Putamen (tissue), 1 donor: ENCODE measurements at regions not wholly inside any gene's neighbourhood (a gene's known extent, or its start where the extent isn't known, plus 50 kb on each side); places are given as distances from the start of the nearest gene placed in this dataset.
"Not testable (repeated sequence)": the region's sequence is repeated elsewhere in the genome, so short reads cannot be mapped to it uniquely, and the experiment has no call there.

Experiments
- DNase-seq: peaks from one replicate; pipeline ENCODE4 v3.0.0-alpha.2; 2016; ENCODE audit warnings: low spot score

DNA sequence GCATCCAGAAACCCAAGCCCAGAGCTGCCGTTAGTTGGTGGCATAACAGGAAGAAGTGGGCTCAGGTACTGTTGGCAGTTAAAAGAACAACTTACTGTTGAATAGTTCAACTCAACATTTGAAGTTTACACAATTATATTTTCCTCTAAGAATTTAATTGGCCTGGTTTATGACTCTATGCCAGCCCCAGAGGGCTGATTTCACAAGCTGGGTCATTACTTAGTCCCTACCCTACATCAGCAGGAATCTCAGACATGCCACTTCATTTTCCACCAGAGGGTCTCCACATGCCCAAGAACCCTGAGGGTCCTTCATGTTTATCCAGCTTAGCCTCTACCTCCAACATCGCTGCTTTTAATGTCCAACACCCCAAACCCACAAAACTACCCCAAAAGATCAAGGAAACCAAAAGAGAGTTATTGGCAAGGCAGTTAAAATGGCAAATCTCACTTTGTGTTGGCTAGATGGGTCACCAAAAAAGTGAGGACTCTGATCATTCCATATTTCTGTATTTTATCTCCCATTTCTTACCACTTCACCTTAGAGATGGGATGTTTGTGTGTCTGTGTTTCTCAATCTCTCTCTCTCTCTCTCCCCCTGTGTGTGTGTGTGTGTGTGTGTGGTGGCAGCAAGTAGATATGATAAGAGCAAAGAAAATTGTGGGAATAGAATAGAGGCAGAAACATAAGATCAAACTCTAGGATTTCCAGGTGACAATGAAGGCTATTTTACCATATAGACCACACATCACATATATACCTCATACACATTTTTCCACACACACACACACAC lies 112.5 kb upstream of the TBX18 start:
- no peak for DNase-seq

DNA sequence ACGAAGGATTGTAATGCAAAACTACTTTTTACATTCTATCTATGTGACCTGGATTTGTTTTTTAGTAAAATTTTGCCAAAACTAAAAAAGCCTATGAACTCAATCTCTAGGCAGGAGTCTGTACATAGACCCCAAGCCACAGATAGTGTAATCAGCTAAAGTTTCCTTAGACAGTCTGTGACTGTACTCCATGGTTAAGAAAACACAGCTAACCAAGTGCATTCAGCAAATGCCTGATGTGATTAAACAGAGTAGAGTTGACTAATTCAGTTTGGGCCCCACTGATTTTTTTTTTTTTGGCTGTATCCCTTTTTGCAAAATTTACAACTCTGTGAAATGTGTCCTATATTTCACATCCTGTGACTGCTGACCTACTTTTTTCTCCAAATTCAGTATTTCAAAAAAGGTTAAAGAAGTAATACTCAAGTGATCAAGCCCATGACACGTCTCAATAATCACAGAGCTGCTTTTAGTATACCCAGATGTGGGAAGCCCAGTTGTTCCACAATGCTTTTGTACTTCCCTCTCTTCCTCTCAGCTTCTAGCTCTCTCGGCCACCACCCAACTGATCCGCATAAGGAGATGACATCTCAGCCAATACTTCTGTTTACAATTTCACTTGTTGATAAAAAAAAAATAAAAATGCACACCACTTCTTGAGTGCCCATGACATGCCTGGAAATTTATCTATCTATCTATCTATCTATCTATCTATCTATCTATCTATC lies 108.8 kb upstream of the TBX18 start:
- DNase-seq, result no peak

DNA sequence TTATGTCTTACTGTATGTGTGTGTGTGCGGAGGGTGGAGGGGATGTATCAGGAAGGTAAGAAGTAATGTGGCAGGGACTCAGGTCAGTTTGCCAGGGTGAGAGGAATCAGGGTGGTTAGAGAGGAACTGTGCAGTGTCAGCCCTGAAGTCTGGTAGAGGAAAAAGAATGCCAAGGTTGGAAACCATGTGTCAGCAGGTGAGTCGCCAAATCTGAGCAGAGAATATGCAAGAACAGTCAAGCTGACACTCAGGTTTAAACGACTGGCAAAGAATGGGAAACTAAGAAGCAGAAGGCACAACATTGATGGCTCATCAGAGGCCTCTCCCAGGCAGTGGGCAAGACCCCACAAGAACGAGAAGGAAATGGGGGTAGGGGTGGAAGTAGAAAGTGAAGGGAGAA lies 107.5 kb upstream of the TBX18 start:
- no peak for DNase-seq

DNA sequence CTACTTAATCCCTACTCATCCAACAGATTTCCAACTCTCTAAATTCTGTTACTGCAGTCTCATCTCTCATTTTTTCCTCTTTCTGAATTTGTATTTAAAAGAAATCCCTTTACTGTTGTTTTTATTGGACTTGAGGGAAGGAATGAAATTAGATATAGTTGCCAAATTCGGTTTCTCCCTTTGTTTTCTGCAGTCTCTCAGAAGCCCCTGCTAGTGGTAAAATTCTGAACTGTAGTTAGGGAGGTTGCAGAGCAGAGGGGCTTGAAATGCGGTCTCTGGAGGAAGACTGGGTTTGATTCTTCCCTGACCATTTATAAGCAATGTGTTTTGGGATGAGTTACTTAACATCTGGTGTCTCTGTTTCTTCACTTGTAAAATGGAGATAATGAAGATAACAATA lies 106.3 kb upstream of the TBX18 start:
- DNase-seq, result no peak

DNA sequence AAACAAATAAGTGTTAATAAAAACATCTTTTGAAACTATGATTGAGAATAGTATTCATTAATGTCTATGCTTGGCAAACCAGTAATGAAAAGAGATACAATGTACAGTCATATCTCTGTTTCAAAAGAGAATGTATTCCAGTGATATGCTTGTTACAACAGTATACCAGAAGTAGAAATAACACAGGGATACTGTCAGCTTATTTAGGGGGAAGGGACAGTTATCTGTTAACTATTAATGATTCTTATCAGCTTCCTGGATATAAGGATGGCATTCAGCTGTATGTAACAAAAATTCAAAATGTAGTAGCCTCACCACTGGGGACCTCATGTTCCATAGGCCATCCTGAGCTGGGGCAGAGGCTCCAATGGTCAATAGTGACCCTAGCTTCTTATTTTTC lies 103.8 kb upstream of the TBX18 start:
- DNase-seq, result no peak

DNA sequence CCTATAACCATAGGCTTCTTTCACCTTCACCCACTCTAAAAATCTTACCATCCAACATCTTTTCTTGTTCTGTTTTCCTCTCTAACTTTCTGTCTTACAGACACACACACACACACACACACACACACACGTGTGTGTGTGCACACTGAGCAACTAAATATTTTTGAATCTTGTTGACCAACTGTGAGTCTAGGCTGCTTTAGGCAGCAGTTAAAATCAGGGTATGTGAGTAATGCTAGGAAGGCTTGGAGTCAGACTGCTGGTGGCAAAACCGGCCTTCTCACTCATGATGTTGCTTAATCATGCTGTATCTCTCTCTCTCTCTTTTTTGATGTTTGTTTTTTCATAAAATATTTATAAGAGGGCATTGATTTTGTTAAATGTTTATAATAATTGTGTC lies 103.1 kb upstream of the TBX18 start:
- DNase-seq, result no peak

DNA sequence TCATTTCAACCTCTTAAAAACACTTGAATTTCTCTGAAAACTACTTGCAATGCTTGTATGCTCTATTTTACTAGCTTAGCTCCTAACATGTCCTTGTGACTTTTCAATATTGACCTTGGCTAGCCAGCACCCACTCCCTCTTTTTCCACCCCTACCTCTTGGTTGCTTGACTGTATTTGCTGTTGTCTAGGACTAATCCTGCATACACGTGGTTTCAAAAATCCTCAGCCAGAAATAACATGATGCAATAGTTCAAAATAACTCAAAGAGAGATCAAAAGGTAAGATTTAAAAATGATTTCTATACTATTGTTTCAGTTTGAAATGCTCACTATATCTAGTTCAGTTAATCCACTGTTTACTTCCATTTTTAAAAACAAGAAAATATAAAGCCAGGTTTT lies 102.3 kb upstream of the TBX18 start:
- no peak for DNase-seq

DNA sequence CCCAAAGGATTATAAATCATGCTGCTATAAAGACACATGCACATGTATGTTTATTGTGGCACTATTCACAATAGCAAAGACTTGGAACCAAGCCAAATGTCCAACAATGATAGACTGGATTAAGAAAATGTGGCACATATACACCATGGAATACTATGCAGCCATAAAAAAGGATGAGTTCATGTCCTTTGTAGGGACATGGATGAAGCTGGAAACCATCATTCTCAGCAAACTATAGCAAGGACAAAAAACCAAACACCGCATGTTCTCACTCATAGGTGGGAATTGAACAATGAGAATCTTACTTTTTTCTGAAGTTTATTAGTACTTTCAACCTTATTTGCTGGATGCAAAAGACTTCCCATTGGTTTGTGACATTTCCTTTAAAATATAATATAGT lies 101.0 kb upstream of the TBX18 start:
- not testable (repeated sequence) for DNase-seq

DNA sequence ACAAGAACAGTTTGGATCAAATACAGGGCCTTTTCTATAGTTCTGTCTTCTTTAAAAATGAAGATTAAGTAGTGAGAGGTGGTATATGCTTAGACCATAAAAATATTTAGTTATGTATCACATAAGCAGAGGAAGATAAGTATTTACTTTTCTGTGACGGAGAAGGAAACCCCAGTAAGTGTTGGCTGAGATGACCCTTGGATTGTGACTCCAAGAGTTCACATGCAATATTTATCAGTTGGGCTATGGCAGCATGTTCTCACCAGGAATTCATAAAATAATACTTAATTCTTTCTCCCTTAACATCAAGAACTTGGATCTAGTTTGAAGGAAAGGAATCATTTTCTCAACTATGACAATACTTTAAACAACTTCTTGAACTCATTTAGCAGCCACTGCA lies 98.4 kb upstream of the TBX18 start:
- DNase-seq, result no peak

DNA sequence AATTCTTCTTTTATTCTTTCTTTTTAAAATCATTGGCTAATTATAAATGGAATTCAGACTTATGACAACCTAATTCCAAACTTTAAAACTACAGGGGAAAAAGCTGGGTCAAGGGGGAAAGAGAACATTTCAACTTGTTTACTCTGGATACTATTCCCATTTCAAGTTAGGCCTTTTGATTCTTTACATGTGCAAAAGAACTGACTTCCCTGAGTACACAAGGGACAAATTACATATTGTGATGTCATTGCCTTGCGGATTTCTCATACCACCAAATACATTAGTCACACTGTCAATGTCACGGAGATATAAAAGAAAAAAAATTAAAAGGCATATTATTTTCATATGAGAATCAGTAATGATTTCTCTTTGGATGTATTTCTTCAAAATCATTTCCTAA lies 96.5 kb upstream of the TBX18 start:
- no peak for DNase-seq

DNA sequence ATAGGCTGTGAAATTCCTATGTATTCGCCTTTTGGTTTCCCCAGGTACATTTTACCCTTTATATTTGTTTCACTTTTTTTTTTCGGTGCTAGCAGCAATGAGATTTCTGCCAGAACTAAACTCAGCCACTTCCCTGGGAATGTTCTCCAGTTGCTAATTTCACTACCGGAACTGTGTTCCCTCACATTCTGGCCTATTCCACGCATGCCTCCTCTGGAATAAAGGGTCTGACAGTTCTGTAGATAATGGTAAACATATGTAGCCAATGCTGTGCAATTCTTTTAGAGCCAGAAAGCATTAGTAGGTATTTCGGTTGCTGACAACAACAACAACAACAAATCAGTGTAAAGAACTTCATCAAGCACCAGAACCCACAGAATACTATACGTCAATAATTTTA lies 96.1 kb upstream of the TBX18 start:
- DNase-seq, result no peak

DNA sequence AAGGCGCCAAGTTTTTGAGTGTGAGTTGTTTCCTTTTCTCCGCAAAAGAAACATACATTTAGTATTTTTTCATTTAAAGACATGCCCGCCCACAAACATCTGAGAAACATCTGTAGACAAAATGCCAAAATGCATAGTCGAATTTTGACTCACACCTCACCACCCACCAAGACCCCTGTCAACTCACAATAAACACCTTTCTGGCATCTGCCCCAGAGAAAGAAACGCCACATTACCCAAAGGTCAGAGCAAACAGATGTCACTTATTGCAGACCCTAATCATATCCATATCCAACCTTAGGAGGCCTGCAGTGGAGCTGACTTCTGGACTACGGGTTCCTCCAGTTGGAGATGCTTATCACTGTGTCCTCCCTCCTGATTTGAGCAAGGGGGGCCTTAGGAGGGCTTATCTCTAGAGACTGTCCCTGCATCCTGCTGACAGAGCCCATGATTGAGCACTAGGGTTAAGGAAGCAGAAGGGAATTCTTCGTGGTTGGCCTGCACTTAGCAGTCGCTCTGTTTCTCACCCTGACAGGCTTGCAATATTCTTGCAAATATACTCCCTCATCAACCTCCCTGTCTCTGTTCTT lies 90.5 kb upstream of the TBX18 start:
- no peak for DNase-seq

DNA sequence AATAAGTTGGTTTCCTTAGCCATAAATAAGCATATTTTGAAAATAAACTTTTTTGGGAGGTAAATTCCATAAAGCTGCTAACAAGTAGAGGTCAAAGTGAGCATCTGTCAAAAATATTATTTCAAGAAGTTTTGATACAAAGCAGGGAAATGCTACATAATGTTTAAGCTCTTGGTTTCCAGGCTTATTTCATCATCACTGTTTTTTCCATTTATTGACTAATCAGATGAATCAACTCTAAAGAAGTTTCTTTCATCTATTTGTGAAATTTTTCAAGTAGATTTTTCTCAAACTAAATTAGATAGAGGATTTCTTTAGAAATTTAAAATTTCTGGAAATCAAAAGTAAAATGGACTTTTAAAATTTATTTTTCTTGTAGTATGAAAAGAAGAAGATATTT lies 89.5 kb upstream of the TBX18 start:
- no peak for DNase-seq

DNA sequence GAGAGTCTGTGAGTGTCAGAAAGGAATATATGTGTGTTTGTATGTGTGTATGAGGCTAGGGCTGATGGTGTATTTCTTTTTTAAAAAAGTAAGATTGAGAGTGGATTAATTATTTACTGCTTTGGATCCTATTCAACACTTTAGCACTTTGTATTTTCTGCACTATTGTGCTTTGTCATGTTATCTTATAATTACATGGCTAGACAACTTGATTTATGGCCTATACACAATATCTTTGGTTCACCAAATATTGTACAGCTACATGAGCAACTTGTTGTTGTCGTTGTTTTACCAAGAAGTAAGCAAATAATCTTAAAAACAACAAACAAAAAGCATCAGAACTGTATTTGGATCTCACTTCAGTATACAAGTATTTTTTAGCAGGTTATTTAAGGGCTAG lies 84.6 kb upstream of the TBX18 start:
- no peak for DNase-seq

DNA sequence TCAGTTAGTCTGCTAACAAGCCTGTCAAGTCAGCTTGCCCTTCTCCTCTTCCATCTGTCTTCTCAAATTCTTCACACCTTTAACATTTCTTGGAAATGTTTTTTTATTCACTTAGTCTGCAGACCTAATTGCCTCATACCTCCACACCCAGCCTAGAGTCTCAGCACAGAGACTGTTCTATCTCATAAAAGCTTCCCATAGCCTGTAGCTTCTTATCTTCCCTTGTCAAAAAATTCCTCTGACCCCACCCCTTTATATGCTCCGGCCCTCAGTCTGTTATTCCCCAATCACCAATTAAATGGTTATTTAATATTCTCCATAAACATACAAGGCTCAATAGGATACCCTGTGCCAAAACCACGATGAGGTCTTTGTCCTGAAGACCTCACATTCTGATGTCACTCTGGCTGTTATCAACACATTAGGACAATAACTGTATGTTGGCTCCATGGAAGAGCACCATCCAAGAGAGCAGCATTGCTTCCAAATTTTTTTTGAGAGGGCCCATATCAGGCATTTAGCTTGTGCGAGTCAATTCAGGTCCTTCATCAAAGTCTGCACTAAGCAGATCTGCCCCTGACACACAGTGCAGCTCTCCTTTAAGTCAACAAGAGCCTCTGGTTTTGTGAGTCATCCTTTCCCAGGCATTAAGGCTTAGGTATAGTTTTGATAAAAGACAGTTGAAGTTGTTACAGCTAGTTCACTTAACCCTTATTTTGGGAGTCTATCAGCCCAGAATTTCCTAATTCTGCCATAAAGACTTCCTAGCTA lies 83.2 kb upstream of the TBX18 start:
- no peak for DNase-seq

DNA sequence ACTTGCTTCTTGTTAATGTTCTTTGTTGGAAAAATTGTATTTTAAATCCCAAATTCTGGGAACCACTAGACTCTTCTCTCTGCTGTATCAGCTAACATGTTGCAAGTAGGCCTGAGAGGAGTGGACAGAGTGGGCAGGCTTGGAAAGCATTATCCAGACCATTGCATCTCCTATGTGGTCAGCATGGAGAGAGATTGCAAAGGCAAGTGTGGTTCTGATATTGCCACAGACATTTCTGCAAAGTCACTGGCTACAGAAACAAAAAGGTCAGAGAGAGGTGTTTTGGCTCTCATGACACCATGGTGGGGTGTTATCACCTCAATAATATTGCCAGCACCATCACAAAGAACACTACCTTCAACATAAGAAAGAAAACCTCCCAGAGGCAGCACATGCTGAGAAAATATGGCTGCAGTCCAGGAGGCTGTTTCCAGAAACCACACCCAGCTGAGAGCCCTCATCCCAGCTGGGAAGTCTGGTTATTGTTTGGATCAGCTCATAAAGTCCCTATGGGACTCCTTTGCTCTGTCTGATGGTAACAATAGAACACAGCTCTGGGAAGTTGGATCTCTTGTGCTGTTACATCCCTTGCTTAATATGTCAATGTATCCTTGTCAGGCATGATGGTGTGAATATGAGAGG lies 78.2 kb upstream of the TBX18 start:
- no peak for DNase-seq

DNA sequence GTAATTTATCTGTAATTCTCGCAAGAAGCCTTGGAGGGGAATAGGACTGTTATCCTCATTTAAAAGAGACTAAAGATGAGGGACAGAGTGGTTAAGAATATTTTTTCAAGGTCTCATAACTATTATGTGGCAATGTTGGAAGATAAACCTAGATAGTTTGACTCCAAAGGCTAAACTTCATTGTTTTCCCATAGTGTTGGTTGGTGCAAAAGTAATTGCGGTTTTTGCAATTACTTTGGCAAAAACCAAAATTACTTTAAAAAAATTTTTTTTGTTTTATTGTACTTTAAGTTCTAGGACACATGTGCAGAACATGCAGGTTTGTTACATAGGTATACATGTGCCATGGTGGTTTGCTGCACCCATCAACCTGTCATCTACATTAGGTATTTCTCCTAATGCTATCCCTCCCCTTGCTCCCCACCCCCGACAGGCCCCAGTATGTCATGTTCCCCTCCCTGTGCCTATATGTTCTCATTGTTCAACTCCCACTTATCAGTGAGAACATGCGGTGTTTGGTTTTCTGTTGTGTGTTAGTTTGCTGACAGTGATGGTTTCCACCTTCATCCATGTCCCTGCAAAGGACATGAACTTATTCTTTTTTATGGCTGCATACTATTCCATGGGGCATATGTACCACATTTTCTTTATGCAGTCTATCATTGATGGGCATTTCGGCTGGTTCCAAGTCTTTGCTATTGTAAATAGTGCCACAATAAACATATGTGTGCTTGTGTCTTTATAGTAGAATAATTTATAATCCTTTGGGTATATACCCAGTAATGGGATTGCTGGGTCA lies 72.9 kb upstream of the TBX18 start:
- not testable (repeated sequence) for DNase-seq

DNA sequence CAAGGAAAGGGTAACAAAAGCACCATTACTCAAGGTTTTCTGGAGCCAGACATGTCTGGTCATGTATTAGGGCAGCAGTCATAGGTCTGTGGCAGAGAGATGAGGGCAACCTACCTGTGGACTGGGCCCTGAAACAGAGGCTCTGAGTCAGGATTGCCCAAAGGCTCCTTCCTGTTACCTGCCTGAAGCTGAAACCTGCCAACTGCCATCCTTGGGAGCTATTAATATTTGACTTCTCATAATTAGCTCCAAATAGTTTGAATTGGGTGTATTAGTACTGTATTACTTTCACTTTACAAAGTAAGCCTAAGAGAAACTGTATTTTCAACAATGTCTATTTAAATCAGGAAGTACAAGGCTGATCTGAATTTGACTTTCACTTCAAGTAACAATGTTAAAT lies 72.0 kb upstream of the TBX18 start:
- no peak for DNase-seq

DNA sequence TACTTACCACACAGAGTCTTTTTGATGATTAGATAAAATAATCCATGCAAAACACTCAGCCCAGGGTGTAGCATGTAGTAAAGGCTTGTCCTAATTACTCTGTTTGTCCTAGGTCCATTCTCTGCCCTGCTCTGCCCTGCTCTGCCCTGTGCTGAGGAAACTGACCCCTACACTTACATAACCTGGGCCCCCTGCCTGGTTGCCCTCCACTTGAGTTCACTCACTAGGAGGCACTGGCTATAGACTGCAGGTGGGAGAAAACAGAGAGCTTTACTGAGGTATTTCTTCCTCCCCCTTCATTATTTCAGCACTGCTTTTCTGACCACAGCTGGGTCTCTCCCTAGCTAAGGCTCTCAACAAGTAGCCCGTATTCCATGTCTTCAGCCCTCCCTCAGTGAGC lies 70.9 kb upstream of the TBX18 start:
- no peak for DNase-seq

DNA sequence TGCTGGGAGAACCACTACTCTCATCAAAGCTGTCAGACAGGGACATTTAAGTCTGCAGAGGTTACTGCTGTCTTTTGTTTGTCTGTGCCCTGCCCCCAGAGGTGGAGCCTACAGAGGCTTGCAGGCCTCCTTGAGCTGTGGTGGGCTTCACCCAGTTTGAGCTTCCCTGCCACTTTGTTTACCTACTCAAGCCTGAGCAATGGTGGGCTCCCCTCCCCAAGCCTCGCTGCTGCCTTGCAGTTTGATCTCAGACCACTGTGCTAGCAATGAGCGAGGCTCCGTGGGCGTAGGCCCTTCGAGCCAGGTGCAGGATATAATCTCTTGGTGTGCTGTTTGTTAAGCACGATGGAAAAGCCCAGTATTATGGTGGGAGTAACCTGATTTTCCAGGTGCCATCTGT lies 67.5 kb upstream of the TBX18 start:
- DNase-seq, result not testable (repeated sequence)

DNA sequence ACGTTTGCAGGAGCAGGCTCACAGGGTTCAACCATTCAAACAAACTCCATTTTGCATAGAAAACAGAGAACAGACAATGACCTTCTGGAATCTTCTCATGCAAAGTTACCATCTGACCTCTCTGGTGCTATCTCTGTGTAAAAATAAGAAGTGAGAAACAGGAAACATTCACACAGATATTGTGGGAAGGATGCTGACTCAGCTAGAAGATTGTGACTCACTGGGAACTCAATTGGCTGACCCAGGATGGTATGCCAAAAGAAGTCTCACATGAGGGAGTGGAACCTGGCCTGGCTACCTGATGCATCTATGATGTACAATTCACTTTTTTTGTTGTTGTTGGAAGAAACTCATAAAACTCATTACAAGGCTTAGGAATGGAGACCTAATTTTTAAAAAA lies 61.1 kb upstream of the TBX18 start:
- DNase-seq, result no peak
